Activated CD8-positive, alpha-beta T cell treated with anti-CD3 and anti-CD28 coated beads for 36 hours (primary cell): ENCODE measurements at regions not wholly inside any gene's neighbourhood (a gene's known extent, or its start where the extent isn't known, plus 50 kb on each side); places are given as distances from the start of the nearest gene placed in this dataset.

Experiments used
- ATAC-seq: fragments of 200-7000 bp; cut with Tn5 transposase; one replicate; pipeline ENCODE4 v1.10.0; 2021; ENCODE audit warnings: mild to moderate bottlenecking, moderate library complexity
- CTCF ChIA-PET: fragments of 350-600 bp; sonication (Branson Sonifier 250); formaldehyde crosslinking; loops from one replicate; lab custom pipeline; 2021; ENCODE audit warnings: antibody characterized with exemption; lab: Charles Lee
- POLR2A ChIA-PET: fragments of 350-600 bp; sonication (Branson Sonifier 250); formaldehyde crosslinking; loops from one replicate; lab custom pipeline; 2021; ENCODE audit warnings: antibody characterized with exemption; lab: Charles Lee
- DNase-seq: peaks from one replicate; pipeline ENCODE4 v3.0.0-alpha.2; 2020
- H3K27ac Mint-ChIP-seq: one replicate; pipeline ENCODE4 v1.8.0; 2021; ENCODE audit warnings: mild to moderate bottlenecking, mixed read lengths
- H3K27me3 Mint-ChIP-seq: one replicate; pipeline ENCODE4 v1.8.0; 2021; ENCODE audit warnings: mixed read lengths
- H3K36me3 Mint-ChIP-seq: one replicate; pipeline ENCODE4 v1.8.0; 2021; ENCODE audit warnings: low read depth, mixed read lengths
- H3K4me1 Mint-ChIP-seq: one replicate; pipeline ENCODE4 v1.8.0; 2021; ENCODE audit warnings: low read depth, mixed read lengths
- H3K4me3 Mint-ChIP-seq: one replicate; pipeline ENCODE4 v1.8.0; 2021; ENCODE audit warnings: mild to moderate bottlenecking, moderate library complexity, mixed read lengths
- H3K9me3 Mint-ChIP-seq: one replicate; pipeline ENCODE4 v1.8.0; 2021; ENCODE audit warnings: mixed read lengths
- CTCF ChIP-seq: fragments of 200-600 bp; IDR thresholded peaks from one replicate; pipeline ENCODE4 v1.8.0; 2022; ENCODE audit warnings: antibody characterized with exemption, mild to moderate bottlenecking
- intact Hi-C: fragments of 100-400 bp; cut with micrococcal nuclease; formaldehyde crosslinking; loops from one replicate; pipeline ENCODE4 v1.10.0; 2022

- intact Hi-C loops = no loop called here
- no peak overlapping the region for H3K27ac Mint-ChIP-seq
- ChIA-PET POLR2A (no interaction called here), CTCF (no interaction called here)
- peaks cover 3% of the 10 kb centered on the region for H3K27me3 Mint-ChIP-seq
- DNase-seq (no peak), ATAC-seq (no peak)
- no peaks in the 10 kb centered on the region for H3K9me3 Mint-ChIP-seq
- no peak for TF ChIP-seq CTCF
- no peak overlapping the region for H3K4me3 Mint-ChIP-seq
- H3K36me3 Mint-ChIP-seq = no peaks in the 10 kb centered on the region
- no peaks in the 10 kb centered on the region for H3K4me1 Mint-ChIP-seq
Measured at GRCh38 chr12:105820429-105821125, 318.2 kb downstream of the NUAK1 start.

GRCh38 chr12:105822131-105823105 lies 316.3 kb downstream of the NUAK1 start:
- CTCF ChIA-PET = no interaction called here
- Mint-ChIP-seq H3K4me3 (no peak overlapping the region), H3K9me3 (no peaks in the 10 kb centered on the region), H3K27ac (no peak overlapping the region), H3K4me1 (no peaks in the 10 kb centered on the region), H3K27me3 (peaks cover 3% of the 10 kb centered on the region), H3K36me3 (no peaks in the 10 kb centered on the region)
- no peak for ATAC-seq
- no peak for DNase-seq
- intact Hi-C loops = no loop called here
- no peak for TF ChIP-seq CTCF
- POLR2A ChIA-PET = no interaction called here

GRCh38 chr12:105823810-105824209 lies 314.9 kb downstream of the NUAK1 start:
- TF ChIP-seq CTCF = no peak
- H3K36me3 Mint-ChIP-seq = no peaks in the 10 kb centered on the region
- ChIA-PET POLR2A (no interaction called here), CTCF (no interaction called here)
- intact Hi-C loops = no loop called here
- ATAC-seq (no peak), DNase-seq (no peak)
- H3K4me3 Mint-ChIP-seq = no peak overlapping the region
- no peaks in the 10 kb centered on the region for H3K9me3 Mint-ChIP-seq
- H3K27ac Mint-ChIP-seq = no peak overlapping the region
- peaks cover 1% of the 10 kb centered on the region for H3K27me3 Mint-ChIP-seq
- no peaks in the 10 kb centered on the region for H3K4me1 Mint-ChIP-seq

- ATAC-seq (no peak), DNase-seq (no peak)
- ChIA-PET CTCF (no interaction called here), POLR2A (no interaction called here)
- no peaks in the 10 kb centered on the region for H3K36me3 Mint-ChIP-seq
- no peak overlapping the region for H3K27ac Mint-ChIP-seq
- TF ChIP-seq CTCF = no peak
- no peak overlapping the region for H3K4me3 Mint-ChIP-seq
- H3K27me3 Mint-ChIP-seq = peaks cover 1% of the 10 kb centered on the region
- intact Hi-C loops = no loop called here
- no peaks in the 10 kb centered on the region for H3K4me1 Mint-ChIP-seq
- H3K9me3 Mint-ChIP-seq = no peaks in the 10 kb centered on the region
Measured at GRCh38 chr12:105825141-105825540, 313.6 kb downstream of the NUAK1 start.

GRCh38 chr12:105831372-105831771 lies 307.4 kb downstream of the NUAK1 start:
- intact Hi-C loops = no loop called here
- no peaks in the 10 kb centered on the region for H3K4me1 Mint-ChIP-seq
- no peak for TF ChIP-seq CTCF
- ChIA-PET POLR2A (no interaction called here), CTCF (no interaction called here)
- H3K27me3 Mint-ChIP-seq = no peaks in the 10 kb centered on the region
- ATAC-seq = no peak
- no peak overlapping the region for H3K4me3 Mint-ChIP-seq
- DNase-seq = no peak
- H3K36me3 Mint-ChIP-seq = no peaks in the 10 kb centered on the region
- no peaks in the 10 kb centered on the region for H3K9me3 Mint-ChIP-seq
- no peak overlapping the region for H3K27ac Mint-ChIP-seq
